Neural progenitor cell (in vitro differentiated cells): ENCODE measurements at regions not wholly inside any gene's neighbourhood (a gene's known extent, or its start where the extent isn't known, plus 50 kb on each side); places are given as distances from the start of the nearest gene placed in this dataset.

ENCODE experiments used
- DNase-seq: peaks from one replicate; pipeline ENCODE4 v3.0.0-alpha.2; 2016; ENCODE audit warnings: low spot score
- H2AFZ ChIP-seq: fragments of 200-600 bp; sonication (generic); replicated peaks from 2 replicates; pipeline ENCODE4 v1.6.1; 2016; ENCODE audit warnings: antibody characterized with exemption
- H3F3A ChIP-seq: fragments of 200-600 bp; sonication (generic); 2 replicates; pipeline ENCODE4 v1.6.1; 2016; ENCODE audit warnings: antibody characterized with exemption, low read depth
- H3K27ac ChIP-seq: fragments of 200-600 bp; sonication (generic); 2 replicates; pipeline ENCODE4 v1.5.1; 2016; ENCODE audit warnings: mild to moderate bottlenecking
- H3K27me3 ChIP-seq: fragments of 200-600 bp; sonication (generic); 2 replicates; pipeline ENCODE4 v1.6.1; 2016; ENCODE audit warnings: mild to moderate bottlenecking, moderate library complexity
- H3K36me3 ChIP-seq: fragments of 200-600 bp; sonication (generic); 2 replicates; pipeline ENCODE4 v1.5.1; 2016
- H3K4me1 ChIP-seq: fragments of 200-600 bp; sonication (generic); 2 replicates; pipeline ENCODE4 v1.6.1; 2016; ENCODE audit warnings: mixed run types
- H3K4me2 ChIP-seq: fragments of 200-600 bp; sonication (generic); 2 replicates; pipeline ENCODE4 v1.6.1; 2016
- H3K4me3 ChIP-seq: fragments of 200-600 bp; sonication (generic); 2 replicates; pipeline ENCODE4 v1.5.1; 2016
- H3K79me2 ChIP-seq: fragments of 200-600 bp; sonication (generic); 2 replicates; pipeline ENCODE4 v1.6.1; 2016; ENCODE audit warnings: low read depth
- H3K9ac ChIP-seq: fragments of 200-600 bp; sonication (generic); 2 replicates; pipeline ENCODE4 v1.6.1; 2016
- H3K9me3 ChIP-seq: fragments of 200-600 bp; sonication (generic); 2 replicates; pipeline ENCODE4 v1.5.1; 2016; ENCODE audit warnings: low read depth
- H4K20me1 ChIP-seq: fragments of 200-600 bp; sonication (generic); 2 replicates; pipeline ENCODE4 v1.6.1; 2016; ENCODE audit warnings: low read depth
- H3K27ac Mint-ChIP-seq: 3 replicates; pipeline ENCODE4 v1.8.0; 2021; ENCODE audit warnings: mixed read lengths
- H3K27me3 Mint-ChIP-seq: 2 replicates; pipeline ENCODE4 v1.8.0; 2022; ENCODE audit warnings: low read depth, mild to moderate bottlenecking, inconsistent platforms, moderate library complexity, mixed read lengths; ENCODE audit not compliant: insufficient read depth
- H3K36me3 Mint-ChIP-seq: 3 replicates; pipeline ENCODE4 v1.8.0; 2021; ENCODE audit warnings: mixed read lengths
- H3K4me1 Mint-ChIP-seq: 3 replicates; pipeline ENCODE4 v1.8.0; 2021; ENCODE audit warnings: mixed read lengths
- H3K4me3 Mint-ChIP-seq: 3 replicates; pipeline ENCODE4 v1.8.0; 2021; ENCODE audit warnings: mild to moderate bottlenecking, moderate library complexity, mixed read lengths
- H3K9me3 Mint-ChIP-seq: 3 replicates; pipeline ENCODE4 v1.8.0; 2020; ENCODE audit warnings: mixed read lengths
- CTCF ChIP-seq: fragments of 200-600 bp; sonication (generic); IDR thresholded peaks from 2 replicates; pipeline ENCODE4 v1.5.1; 2017; ENCODE audit warnings: antibody characterized with exemption, mild to moderate bottlenecking
- EZH2 ChIP-seq: fragments of 200-600 bp; sonication (generic); IDR thresholded peaks from 2 replicates; pipeline ENCODE4 v1.6.1; 2017; ENCODE audit warnings: antibody characterized with exemption, mild to moderate bottlenecking, moderate library complexity
- EZH2phosphoT487 ChIP-seq: fragments of 200-600 bp; sonication (generic); IDR thresholded peaks from 2 replicates; pipeline ENCODE4 v1.6.1; 2017; ENCODE audit warnings: antibody characterized with exemption

GRCh38 chr9:17024129-17024528 lies 110.7 kb upstream of the CNTLN start:
- Histone ChIP-seq H3K4me2 (no peak overlapping the region), H3K4me3 (no peak overlapping the region), H3F3A (no peaks in the 10 kb centered on the region), H3K27ac (no peak overlapping the region), H2AFZ (no peak overlapping the region), H3K9me3 (no peaks in the 10 kb centered on the region), H3K27me3 (no peaks in the 10 kb centered on the region), H3K4me1 (no peaks in the 10 kb centered on the region), H3K36me3 (no peaks in the 10 kb centered on the region), H3K79me2 (no peaks in the 10 kb centered on the region), H3K9ac (no peak overlapping the region), H4K20me1 (no peaks in the 10 kb centered on the region)
- H3K27ac Mint-ChIP-seq: no peak overlapping the region
- no peaks in the 10 kb centered on the region for H3K4me1 Mint-ChIP-seq
- peaks cover 4% of the 10 kb centered on the region for H3K27me3 Mint-ChIP-seq
- no peak for TF ChIP-seq CTCF
- TF ChIP-seq EZH2phosphoT487: no peak
- TF ChIP-seq EZH2: no peak
- no peak overlapping the region for H3K4me3 Mint-ChIP-seq
- peaks cover 8% of the 10 kb centered on the region for H3K9me3 Mint-ChIP-seq
- H3K36me3 Mint-ChIP-seq: no peaks in the 10 kb centered on the region
- no peak for DNase-seq

GRCh38 chr9:17021387-17021970 lies 113.4 kb upstream of the CNTLN start:
- Histone ChIP-seq H3K27me3 (no peaks in the 10 kb centered on the region), H2AFZ (no peak overlapping the region), H3K79me2 (no peaks in the 10 kb centered on the region), H4K20me1 (no peaks in the 10 kb centered on the region), H3K4me3 (no peak overlapping the region), H3K36me3 (no peaks in the 10 kb centered on the region), H3K9me3 (no peaks in the 10 kb centered on the region), H3F3A (no peaks in the 10 kb centered on the region), H3K4me2 (no peak overlapping the region), H3K27ac (no peak overlapping the region), H3K4me1 (no peaks in the 10 kb centered on the region), H3K9ac (no peak overlapping the region)
- DNase-seq: no peak
- no peak for TF ChIP-seq EZH2
- no peak for TF ChIP-seq EZH2phosphoT487
- TF ChIP-seq CTCF: no peak
- Mint-ChIP-seq H3K4me3 (no peak overlapping the region), H3K4me1 (no peaks in the 10 kb centered on the region), H3K36me3 (no peaks in the 10 kb centered on the region), H3K27ac (no peak overlapping the region), H3K27me3 (peaks cover 4% of the 10 kb centered on the region), H3K9me3 (peaks cover 8% of the 10 kb centered on the region)

- no peak for DNase-seq
- H3K4me1 Mint-ChIP-seq: no peaks in the 10 kb centered on the region
- H3K27ac Mint-ChIP-seq: no peak overlapping the region
- TF ChIP-seq CTCF (no peak), EZH2phosphoT487 (no peak), EZH2 (no peak)
- H3K4me1 ChIP-seq: no peaks in the 10 kb centered on the region
- no peaks in the 10 kb centered on the region for H3K27me3 ChIP-seq
- H3K27me3 Mint-ChIP-seq: peaks cover 4% of the 10 kb centered on the region
- no peaks in the 10 kb centered on the region for H3K36me3 Mint-ChIP-seq
- H3K9me3 ChIP-seq: no peaks in the 10 kb centered on the region
- no peak overlapping the region for H3K4me3 Mint-ChIP-seq
- no peak overlapping the region for H3K4me3 ChIP-seq
- no peak overlapping the region for H3K4me2 ChIP-seq
- no peaks in the 10 kb centered on the region for H3F3A ChIP-seq
- no peaks in the 10 kb centered on the region for H3K36me3 ChIP-seq
- H3K9ac ChIP-seq: no peak overlapping the region
- no peaks in the 10 kb centered on the region for H3K79me2 ChIP-seq
- H3K27ac ChIP-seq: no peak overlapping the region
- H2AFZ ChIP-seq: no peak overlapping the region
- peaks cover 8% of the 10 kb centered on the region for H3K9me3 Mint-ChIP-seq
- no peaks in the 10 kb centered on the region for H4K20me1 ChIP-seq
These were observed 115.4 kb upstream of the CNTLN start for GRCh38 chr9:17019398-17019797.
